ENCODE measurements at regions not wholly inside any gene's neighbourhood (a gene's known extent, or its start where the extent isn't known, plus 50 kb on each side); places are given as distances from the start of the nearest gene placed in this dataset.
"Not testable (repeated sequence)": the region's sequence is repeated elsewhere in the genome, so short reads cannot be mapped to it uniquely, and the experiment has no call there.

GRCh38 chr4:141459020-141459419 lies 177.4 kb upstream of the IL15 start:
- no peak for DNase-seq (ENCODE audit: low spot score)

GRCh38 chr4:141462361-141462760 lies 174.0 kb upstream of the IL15 start:
- DNase-seq (ENCODE audit: low spot score), result no peak

GRCh38 chr4:141463678-141464077 lies 172.7 kb upstream of the IL15 start:
- no peak for DNase-seq (ENCODE audit: low spot score)

DNA sequence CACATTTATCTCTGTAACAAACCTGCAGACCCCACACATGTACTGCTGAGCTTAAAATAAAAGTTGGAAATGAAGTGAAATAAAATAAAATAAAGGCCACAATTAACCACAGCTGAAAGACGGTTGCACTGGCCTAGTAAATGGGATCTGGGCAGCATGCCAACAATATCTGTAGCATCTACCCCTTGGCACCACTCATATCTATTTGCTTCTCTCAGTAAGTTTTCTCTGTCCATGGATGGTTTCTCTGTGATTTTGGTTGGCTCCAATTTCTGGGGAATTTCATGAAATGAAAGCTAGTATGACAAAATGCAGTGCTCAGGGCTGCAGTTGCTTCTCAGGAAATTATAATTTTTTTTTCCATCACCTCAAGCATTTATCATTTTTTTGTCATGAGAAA lies 172.0 kb upstream of the IL15 start:
- no peak for DNase-seq (ENCODE audit: low spot score)

DNA sequence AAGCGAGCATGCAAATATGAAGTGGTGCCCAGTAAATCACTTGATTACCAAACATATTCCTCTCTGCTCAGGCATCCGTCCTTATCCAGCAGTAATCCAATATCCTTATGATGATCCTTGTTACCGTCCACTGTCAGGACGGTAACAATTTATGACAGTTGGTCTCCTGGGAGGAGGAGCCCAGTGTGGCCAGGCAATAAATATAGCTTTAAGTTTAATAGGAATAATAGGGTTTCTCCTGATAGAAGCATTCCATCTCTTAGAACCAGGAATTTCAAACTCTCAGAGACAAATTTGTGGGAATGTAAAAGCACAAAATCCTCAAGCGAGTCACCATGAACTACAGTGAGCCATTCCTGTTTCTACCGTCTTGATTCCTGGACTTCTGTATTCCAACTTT lies 171.2 kb upstream of the IL15 start:
- DNase-seq (ENCODE audit: low spot score), result no peak

GRCh38 chr4:141467225-141467624 lies 169.2 kb upstream of the IL15 start:
- DNase-seq (ENCODE audit: low spot score), result no peak

DNA sequence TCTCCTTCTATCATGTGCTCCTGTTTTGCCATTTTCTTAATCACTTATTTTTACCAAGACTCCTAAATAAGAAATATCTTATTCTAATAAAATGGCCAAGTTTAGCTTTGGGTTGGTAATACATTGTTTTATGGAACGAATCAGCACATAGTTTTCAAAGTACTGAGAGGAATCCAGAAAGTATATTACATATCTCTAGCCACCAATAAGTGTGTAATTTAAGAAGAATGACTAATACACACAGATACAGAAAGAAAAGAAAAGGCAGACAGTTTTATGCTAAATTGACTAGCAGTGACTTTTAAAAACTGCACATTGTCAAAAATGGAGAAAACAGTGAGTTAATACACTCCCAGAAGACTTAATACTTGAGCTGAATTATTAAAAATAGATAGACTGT lies 167.0 kb upstream of the IL15 start:
- DNase-seq (ENCODE audit: low spot score), result no peak

- no peak for DNase-seq (ENCODE audit: low spot score)
These were observed 163.3 kb upstream of the IL15 start for GRCh38 chr4:141473026-141473540.

- no peak for DNase-seq (ENCODE audit: low spot score)
These were observed 162.4 kb upstream of the IL15 start for GRCh38 chr4:141473952-141474351.

GRCh38 chr4:141480950-141481349 lies 155.4 kb upstream of the IL15 start:
- DNase-seq (ENCODE audit: low spot score), result no peak

DNA sequence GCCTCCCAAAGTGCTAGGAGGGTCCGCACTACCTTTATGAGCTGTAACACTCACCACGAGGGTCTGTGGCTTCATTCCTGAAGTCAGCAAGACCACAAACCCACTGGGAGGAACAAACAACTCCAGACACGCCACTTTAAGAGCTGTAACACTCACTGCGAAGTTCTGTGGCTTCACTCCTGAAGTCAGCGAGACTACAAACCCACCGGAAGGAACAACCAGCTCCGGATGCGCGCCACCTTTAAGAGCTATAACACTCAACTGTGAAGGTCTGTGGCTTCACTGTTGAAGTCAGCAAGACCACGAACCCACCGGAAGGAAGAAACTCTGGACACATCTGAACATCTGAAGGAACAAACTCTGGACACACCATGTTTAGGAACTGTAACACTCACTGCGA lies 152.1 kb upstream of the IL15 start:
- not testable (repeated sequence) for DNase-seq (ENCODE audit: low spot score)

DNA sequence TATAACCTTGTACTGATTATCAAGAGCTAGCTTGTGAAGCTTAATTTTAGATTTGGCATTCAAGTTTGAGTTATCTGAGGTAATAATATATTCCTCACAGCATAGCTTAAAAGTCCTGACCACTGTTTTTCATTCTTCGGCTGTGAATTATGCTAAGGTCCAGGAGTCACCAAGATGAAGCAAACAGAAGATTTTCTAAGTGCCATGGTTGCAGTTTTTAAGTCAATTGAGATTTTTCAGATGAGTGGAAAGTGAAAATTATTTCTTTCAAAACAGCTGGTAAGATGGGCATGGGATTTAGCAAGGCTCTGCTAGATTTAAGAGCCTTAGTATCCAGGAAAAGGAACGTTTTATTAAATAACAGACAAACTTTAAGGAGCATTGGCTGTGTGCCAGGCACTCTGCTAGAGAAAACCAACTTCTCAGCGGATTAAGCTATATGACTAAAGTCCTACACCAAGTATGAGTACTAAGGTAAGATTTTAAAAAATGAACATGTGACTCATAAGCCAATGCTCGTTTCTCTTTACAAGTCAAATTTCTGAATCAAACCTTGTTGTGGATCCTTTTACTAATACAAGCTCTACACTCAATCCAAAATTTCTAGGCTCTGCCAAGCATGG lies 149.9 kb upstream of the IL15 start:
- DNase-seq (ENCODE audit: low spot score), result no peak

DNA sequence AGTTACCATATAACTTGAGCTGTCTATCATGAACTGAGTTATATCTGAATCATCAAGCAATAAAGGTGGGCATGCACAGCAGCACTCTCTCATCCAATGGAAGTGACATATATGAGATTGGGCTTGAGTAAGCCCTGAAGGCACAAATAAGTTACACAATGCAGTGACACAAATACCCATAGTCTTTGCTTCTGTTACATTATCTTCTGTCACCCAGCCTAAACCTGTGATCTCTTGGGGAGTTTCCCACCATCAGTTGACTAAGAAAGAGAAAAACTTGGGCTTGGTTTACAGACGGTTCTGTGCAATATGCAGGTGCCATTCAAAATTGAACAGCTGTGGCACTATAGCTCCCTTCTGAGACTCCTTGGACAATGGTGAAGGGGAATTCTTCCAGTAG lies 138.8 kb upstream of the IL15 start:
- no peak for DNase-seq (ENCODE audit: low spot score)

DNA sequence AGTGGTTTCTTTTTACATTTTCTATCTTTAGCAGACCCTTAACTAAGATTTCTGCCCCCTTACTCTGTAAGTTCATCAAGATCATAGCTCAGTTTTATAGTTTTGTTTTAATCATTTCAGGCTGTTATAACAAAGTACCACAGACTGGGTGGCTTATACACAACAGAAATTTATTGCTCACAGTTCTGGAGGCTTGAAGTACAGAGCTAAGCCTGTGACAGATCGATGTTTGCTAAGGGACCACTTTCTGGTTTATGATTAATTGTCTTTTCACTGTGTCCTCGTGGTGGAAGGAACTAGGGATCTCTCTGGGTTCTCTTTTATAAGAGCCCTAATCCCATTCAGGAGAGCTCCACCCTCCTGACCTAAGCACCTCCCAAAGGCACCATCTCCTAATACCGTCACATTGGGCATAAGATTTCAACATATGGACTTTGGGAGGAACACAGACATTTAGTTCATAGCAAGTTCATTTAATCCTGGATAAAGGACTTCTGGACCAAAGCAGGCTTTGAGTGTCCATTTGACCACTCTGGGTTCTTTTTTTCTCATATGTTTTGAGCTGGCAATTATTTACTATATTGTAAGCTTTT lies 137.0 kb upstream of the IL15 start:
- no peak for DNase-seq (ENCODE audit: low spot score)

GRCh38 chr4:141501395-141501794 lies 135.0 kb upstream of the IL15 start:
- DNase-seq (ENCODE audit: low spot score), result no peak

DNA sequence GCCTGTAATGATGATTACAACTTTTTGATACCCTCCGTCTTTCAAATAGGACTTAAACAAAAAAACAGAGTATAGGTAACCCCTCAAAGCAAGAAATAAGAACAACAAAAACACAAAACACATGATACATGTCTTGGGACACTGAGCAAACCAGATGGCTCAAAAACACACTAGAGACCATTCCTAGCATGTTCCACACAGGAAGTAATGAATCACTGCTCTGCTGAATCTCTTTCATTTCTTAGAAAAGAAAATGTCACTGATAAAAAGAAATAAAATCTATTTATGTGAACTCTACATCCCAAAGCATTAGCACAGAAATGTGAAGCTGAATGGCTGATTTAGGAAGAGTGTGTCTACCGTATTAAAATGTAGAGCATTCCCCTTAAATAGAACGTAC lies 134.5 kb upstream of the IL15 start:
- no peak for DNase-seq (ENCODE audit: low spot score)

GRCh38 chr4:141502755-141503154 lies 133.6 kb upstream of the IL15 start:
- DNase-seq (ENCODE audit: low spot score), result no peak

DNA sequence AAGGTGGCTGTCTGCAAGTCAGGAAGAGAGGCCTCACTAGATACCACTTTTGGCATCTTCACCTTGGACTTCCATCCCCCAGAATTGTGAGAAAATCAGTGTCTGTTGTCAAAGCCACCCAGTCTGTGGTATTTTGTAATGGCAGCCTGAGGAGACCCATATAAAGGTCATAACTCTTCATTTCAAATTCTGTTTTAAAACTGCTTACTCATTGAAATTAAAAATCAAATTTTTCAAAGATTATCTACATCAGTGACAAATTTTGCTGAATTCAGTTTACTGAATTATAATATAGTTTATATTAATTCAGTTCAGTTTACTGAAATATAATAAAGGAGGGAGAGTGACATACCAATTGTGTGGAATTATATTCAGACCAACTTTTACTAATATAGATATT lies 133.1 kb upstream of the IL15 start:
- no peak for DNase-seq (ENCODE audit: low spot score)

DNA sequence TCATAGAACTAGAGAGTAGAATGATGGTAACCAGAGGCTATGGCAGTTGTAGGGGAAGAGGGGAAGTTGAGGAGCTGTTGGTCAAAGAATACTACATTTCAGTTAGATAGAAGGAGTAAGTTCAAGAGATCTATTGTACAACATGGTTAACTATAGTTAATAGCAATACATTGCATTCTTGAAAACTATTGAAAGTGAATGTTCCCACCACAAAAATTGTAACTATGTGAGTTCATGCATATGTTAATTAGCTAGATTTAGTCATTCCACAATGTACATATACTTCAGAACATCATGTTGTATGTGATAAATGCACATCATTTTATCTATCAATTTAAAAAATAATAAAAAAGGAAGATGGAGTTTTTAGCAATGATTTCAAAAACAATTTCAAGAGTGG lies 125.3 kb upstream of the IL15 start:
- no peak for DNase-seq (ENCODE audit: low spot score)

- DNase-seq (ENCODE audit: low spot score), result no peak
These were observed 122.5 kb upstream of the IL15 start for GRCh38 chr4:141513866-141514265.

- no peak for DNase-seq (ENCODE audit: low spot score)
These were observed 118.2 kb upstream of the IL15 start for GRCh38 chr4:141518222-141518621.

DNA sequence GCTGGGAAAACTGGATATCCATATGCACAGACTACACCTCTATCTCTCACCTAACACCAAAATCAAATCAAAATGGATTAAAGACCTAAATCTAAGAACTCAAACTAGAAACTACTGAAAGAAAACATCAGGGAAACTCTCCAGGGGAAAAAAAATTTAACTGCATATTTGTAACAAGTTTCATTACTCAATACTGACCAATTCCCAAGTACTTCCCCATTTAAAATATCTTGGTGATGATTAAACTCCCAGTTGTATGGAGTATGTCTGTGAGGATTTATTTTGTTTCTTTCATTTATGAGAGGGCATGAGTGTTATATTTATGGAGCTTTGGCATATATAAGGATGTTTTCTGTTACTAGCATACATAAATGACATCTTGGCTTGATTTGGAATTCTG lies 112.3 kb upstream of the IL15 start:
- no peak for DNase-seq (ENCODE audit: low spot score)

GRCh38 chr4:141524841-141525240 lies 111.5 kb upstream of the IL15 start:
- no peak for DNase-seq (ENCODE audit: low spot score)

DNA sequence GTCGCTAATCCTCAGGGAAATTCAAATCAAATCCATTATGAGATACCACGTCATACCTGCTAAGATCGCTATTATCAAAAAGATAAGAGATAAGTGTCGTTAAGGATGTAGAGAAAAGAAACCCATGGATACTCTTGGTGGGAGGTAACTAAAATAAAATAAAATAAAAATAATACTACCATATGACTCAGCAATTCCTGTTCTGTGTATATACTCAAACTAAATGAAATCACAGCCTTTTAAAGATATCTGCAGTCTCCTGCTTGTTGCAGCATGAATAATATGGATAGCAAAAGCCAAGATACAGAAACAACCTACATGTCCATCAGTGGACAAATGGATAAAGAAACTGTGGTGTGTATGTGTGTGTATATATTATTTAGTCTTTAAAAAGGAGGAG lies 105.8 kb upstream of the IL15 start:
- no peak for DNase-seq (ENCODE audit: low spot score)
